Parathyroid adenoma (tissue), 2 donors: ENCODE measurements at regions not wholly inside any gene's neighbourhood (a gene's known extent, or its start where the extent isn't known, plus 50 kb on each side); places are given as distances from the start of the nearest gene placed in this dataset.

Source experiments
- H2AFZ ChIP-seq: fragments of 300-600 bp; sonication (generic); one replicate; pipeline ENCODE4 v1.7.0; 2017; ENCODE audit warnings: antibody characterized with exemption, mild to moderate bottlenecking
- H3K27ac ChIP-seq: fragments of 300-600 bp; sonication (generic); one replicate; pipeline ENCODE4 v1.7.0; 2017
- H3K27me3 ChIP-seq: fragments of 300-600 bp; sonication (generic); one replicate; pipeline ENCODE4 v1.7.0; 2017; ENCODE audit warnings: low read length; ENCODE audit not compliant: control insufficient read depth, insufficient read depth
- H3K36me3 ChIP-seq: fragments of 300-600 bp; sonication (generic); one replicate; pipeline ENCODE4 v1.7.0; 2017; ENCODE audit warnings: low read length; ENCODE audit not compliant: control insufficient read depth, insufficient read depth
- H3K4me1 ChIP-seq: fragments of 300-600 bp; sonication (generic); one replicate; pipeline ENCODE4 v1.7.0; 2017; ENCODE audit warnings: control low read depth
- H3K4me2 ChIP-seq: fragments of 300-600 bp; sonication (generic); one replicate; pipeline ENCODE4 v1.7.0; 2017; ENCODE audit warnings: low read length
- H3K4me3 ChIP-seq: fragments of 300-600 bp; sonication (generic); one replicate; pipeline ENCODE4 v1.7.0; 2017; ENCODE audit warnings: low read depth, low read length
- H3K79me2 ChIP-seq: fragments of 300-600 bp; sonication (generic); one replicate; pipeline ENCODE4 v1.7.0; 2017; ENCODE audit warnings: control low read depth
- H3K9ac ChIP-seq: fragments of 300-600 bp; sonication (generic); one replicate; pipeline ENCODE4 v1.7.0; 2017; ENCODE audit warnings: mild to moderate bottlenecking
- H3K9me3 ChIP-seq: fragments of 300-600 bp; sonication (generic); one replicate; pipeline ENCODE4 v1.7.0; 2017; ENCODE audit warnings: low read length; ENCODE audit not compliant: control insufficient read depth
- CTCF ChIP-seq: fragments of 300-600 bp; sonication (generic); IDR thresholded peaks from one replicate; pipeline ENCODE4 v1.7.0; 2017; ENCODE audit warnings: antibody characterized with exemption, mild to moderate bottlenecking
- donor health status: primary hyperparathyroidism.

GRCh38 chr5:36531401-36531800, 75.0 kb upstream of the SLC1A3 start:
- Histone ChIP-seq H2AFZ (no peak overlapping the region), H3K27me3 (no peaks in the 10 kb centered on the region), H3K4me2 (no peak overlapping the region), H3K79me2 (no peaks in the 10 kb centered on the region), H3K27ac (no peak overlapping the region), H3K9me3 (no peaks in the 10 kb centered on the region), H3K36me3 (no peaks in the 10 kb centered on the region), H3K4me1 (no peaks in the 10 kb centered on the region), H3K4me3 (no peak overlapping the region), H3K9ac (no peak overlapping the region)
- no peak for TF ChIP-seq CTCF

DNA sequence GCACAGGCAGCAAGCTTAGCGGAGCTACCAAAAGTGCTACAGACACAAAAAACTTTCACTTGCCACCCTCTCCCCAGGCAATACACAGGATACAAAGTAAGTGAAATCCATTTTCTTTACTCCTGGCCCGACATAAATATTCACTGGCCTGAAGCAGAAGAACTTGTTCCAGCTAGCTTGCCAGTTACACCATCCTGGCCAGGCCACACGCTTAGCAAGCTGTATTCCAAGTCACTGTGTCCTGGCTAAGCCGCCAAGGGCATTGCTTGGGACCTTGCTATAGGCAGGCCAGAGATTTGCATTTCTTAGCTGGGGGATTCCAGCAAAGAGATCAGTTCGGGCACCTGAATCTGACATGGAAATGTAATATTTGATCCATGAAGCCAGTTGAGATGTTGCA, 71.0 kb upstream of the SLC1A3 start:
- Histone ChIP-seq H3K79me2 (no peaks in the 10 kb centered on the region), H3K36me3 (no peaks in the 10 kb centered on the region), H2AFZ (no peak overlapping the region), H3K27ac (no peak overlapping the region), H3K4me3 (no peak overlapping the region), H3K4me2 (no peak overlapping the region), H3K9me3 (no peaks in the 10 kb centered on the region), H3K4me1 (no peaks in the 10 kb centered on the region), H3K27me3 (no peaks in the 10 kb centered on the region), H3K9ac (no peak overlapping the region)
- no peak for TF ChIP-seq CTCF

GRCh38 chr5:36535859-36536615, 70.4 kb upstream of the SLC1A3 start:
- H3K4me1 ChIP-seq: no peaks in the 10 kb centered on the region
- TF ChIP-seq CTCF: no peak
- H3K27ac ChIP-seq: no peak overlapping the region
- H3K36me3 ChIP-seq: no peaks in the 10 kb centered on the region
- H3K4me3 ChIP-seq: no peak overlapping the region
- no peaks in the 10 kb centered on the region for H3K9me3 ChIP-seq
- H3K4me2 ChIP-seq: no peak overlapping the region
- no peaks in the 10 kb centered on the region for H3K79me2 ChIP-seq
- no peaks in the 10 kb centered on the region for H3K27me3 ChIP-seq
- no peak overlapping the region for H2AFZ ChIP-seq
- H3K9ac ChIP-seq: no peak overlapping the region

- Histone ChIP-seq H3K4me2 (no peak overlapping the region), H2AFZ (no peak overlapping the region), H3K4me3 (no peak overlapping the region), H3K79me2 (no peaks in the 10 kb centered on the region), H3K27me3 (no peaks in the 10 kb centered on the region), H3K9me3 (no peaks in the 10 kb centered on the region), H3K27ac (no peak overlapping the region), H3K9ac (no peak overlapping the region), H3K36me3 (no peaks in the 10 kb centered on the region), H3K4me1 (no peaks in the 10 kb centered on the region)
- no peak for TF ChIP-seq CTCF
Observed at GRCh38 chr5:36536616-36537005, 69.8 kb upstream of the SLC1A3 start.

DNA sequence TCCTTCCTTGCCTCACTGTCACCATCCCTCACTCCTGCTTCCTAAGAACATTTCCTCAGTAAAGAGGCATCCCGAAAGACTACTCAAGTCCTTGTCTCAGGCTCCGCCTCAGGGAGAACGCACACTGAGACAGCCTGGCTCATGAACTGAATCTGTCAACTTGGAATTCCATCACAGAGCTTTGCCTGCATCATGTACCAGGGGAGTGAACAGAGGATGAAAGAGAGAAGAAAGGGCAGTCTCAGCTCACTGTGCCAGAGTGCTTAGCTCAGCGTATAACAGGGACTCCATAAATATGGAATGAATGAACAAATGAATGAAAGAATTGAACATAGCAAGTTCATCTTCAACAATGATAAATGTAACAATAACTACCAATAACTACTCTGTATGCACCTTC, 68.7 kb upstream of the SLC1A3 start:
- H3K27ac ChIP-seq: no peak overlapping the region
- TF ChIP-seq CTCF: no peak
- H3K9ac ChIP-seq: no peak overlapping the region
- H2AFZ ChIP-seq: no peak overlapping the region
- no peaks in the 10 kb centered on the region for H3K9me3 ChIP-seq
- H3K4me2 ChIP-seq: no peak overlapping the region
- no peaks in the 10 kb centered on the region for H3K36me3 ChIP-seq
- no peaks in the 10 kb centered on the region for H3K27me3 ChIP-seq
- H3K79me2 ChIP-seq: no peaks in the 10 kb centered on the region
- no peak overlapping the region for H3K4me3 ChIP-seq
- no peaks in the 10 kb centered on the region for H3K4me1 ChIP-seq
